ENCODE measurements at regions not wholly inside any gene's neighbourhood (a gene's known extent, or its start where the extent isn't known, plus 50 kb on each side); places are given as distances from the start of the nearest gene placed in this dataset.

GRCh38 chr3:30203301-30203700 lies 403.1 kb upstream of the TGFBR2 start:
- peaks cover 10% of the 10 kb centered on the region for H3K4me1 Mint-ChIP-seq (ENCODE audit: low read depth)
- no peak overlapping the region for H3K27ac Mint-ChIP-seq (ENCODE audit: unreplicated experiment)
- TF ChIP-seq CTCF (IDR thresholded peaks at IDR 0.05) = no peak
- peaks cover 4% of the 10 kb centered on the region for H3K36me3 Mint-ChIP-seq (ENCODE audit: low read depth)
- no peaks in the 10 kb centered on the region for H3K27me3 Mint-ChIP-seq (ENCODE audit: low read depth)
- H3K9me3 Mint-ChIP-seq (ENCODE audit: low read depth) = peaks cover 5% of the 10 kb centered on the region
- no peak overlapping the region for H3K4me3 Mint-ChIP-seq (ENCODE audit: unreplicated experiment)
- no peak for DNase-seq (ENCODE audit: low spot score)

- H3K9me3 Mint-ChIP-seq (ENCODE audit: low read depth) = peaks cover 5% of the 10 kb centered on the region
- H3K27me3 Mint-ChIP-seq (ENCODE audit: low read depth) = no peaks in the 10 kb centered on the region
- no peak for TF ChIP-seq CTCF (IDR thresholded peaks at IDR 0.05)
- no peak overlapping the region for H3K27ac Mint-ChIP-seq (ENCODE audit: unreplicated experiment)
- peaks cover 4% of the 10 kb centered on the region for H3K36me3 Mint-ChIP-seq (ENCODE audit: low read depth)
- H3K4me3 Mint-ChIP-seq (ENCODE audit: unreplicated experiment) = no peak overlapping the region
- no peak for DNase-seq (ENCODE audit: low spot score)
- peaks cover 10% of the 10 kb centered on the region for H3K4me1 Mint-ChIP-seq (ENCODE audit: low read depth)
Observed at GRCh38 chr3:30204126-30204525, 402.3 kb upstream of the TGFBR2 start.

- H3K27ac Mint-ChIP-seq (ENCODE audit: unreplicated experiment) = no peak overlapping the region
- H3K36me3 Mint-ChIP-seq (ENCODE audit: low read depth) = peaks cover 4% of the 10 kb centered on the region
- peaks cover 1% of the 10 kb centered on the region for H3K9me3 Mint-ChIP-seq (ENCODE audit: low read depth)
Observed at GRCh38 chr3:30206051-30206450, 400.4 kb upstream of the TGFBR2 start.

GRCh38 chr3:30221619-30222018 lies 384.8 kb upstream of the TGFBR2 start:
- H3K36me3 Mint-ChIP-seq (ENCODE audit: low read depth) = no peaks in the 10 kb centered on the region
- peaks cover 9% of the 10 kb centered on the region for H3K4me1 Mint-ChIP-seq (ENCODE audit: low read depth)
- TF ChIP-seq CTCF (IDR thresholded peaks at IDR 0.05) = no peak
- no peak overlapping the region for H3K4me3 Mint-ChIP-seq (ENCODE audit: unreplicated experiment)
- DNase-seq (ENCODE audit: low spot score) = no peak
- no peaks in the 10 kb centered on the region for H3K27me3 Mint-ChIP-seq (ENCODE audit: low read depth)
- no peak overlapping the region for H3K27ac Mint-ChIP-seq (ENCODE audit: unreplicated experiment)
- H3K9me3 Mint-ChIP-seq (ENCODE audit: low read depth) = peaks cover 14% of the 10 kb centered on the region

More at GRCh38 chr3:30206051-30206450, 400.4 kb upstream of the TGFBR2 start:
- Mint-ChIP-seq H3K27me3 (ENCODE audit: low read depth) (no peaks in the 10 kb centered on the region), H3K4me1 (ENCODE audit: low read depth) (no peaks in the 10 kb centered on the region), H3K4me3 (ENCODE audit: unreplicated experiment) (no peak overlapping the region)
- DNase-seq (ENCODE audit: low spot score) = no peak
- no peak for TF ChIP-seq CTCF (IDR thresholded peaks at IDR 0.05)

- DNase-seq (ENCODE audit: low spot score) = no peak
Observed at GRCh38 chr3:30222441-30222840, 384.0 kb upstream of the TGFBR2 start.

More at GRCh38 chr3:30222441-30222840, 384.0 kb upstream of the TGFBR2 start:
- no peak for TF ChIP-seq CTCF (IDR thresholded peaks at IDR 0.05)
- no peak overlapping the region for H3K4me3 Mint-ChIP-seq (ENCODE audit: unreplicated experiment)
- no peak overlapping the region for H3K27ac Mint-ChIP-seq (ENCODE audit: unreplicated experiment)
- H3K9me3 Mint-ChIP-seq (ENCODE audit: low read depth) = peaks cover 9% of the 10 kb centered on the region
- H3K27me3 Mint-ChIP-seq (ENCODE audit: low read depth) = no peaks in the 10 kb centered on the region
- H3K4me1 Mint-ChIP-seq (ENCODE audit: low read depth) = peaks cover 15% of the 10 kb centered on the region
- no peaks in the 10 kb centered on the region for H3K36me3 Mint-ChIP-seq (ENCODE audit: low read depth)
